ENCODE measurements at regions not wholly inside any gene's neighbourhood (a gene's known extent, or its start where the extent isn't known, plus 50 kb on each side); places are given as distances from the start of the nearest gene placed in this dataset.

GRCh38 chr2:2636813-2637212 lies 305.7 kb upstream of the MYT1L start:
- Histone ChIP-seq H3K9ac (ENCODE audit: low read length) (no peak overlapping the region), H3K27me3 (ENCODE audit: low read length) (no peaks in the 10 kb centered on the region), H3K4me2 (ENCODE audit: low read depth, low read length, poor library complexity, severe bottlenecking) (no peak overlapping the region), H3K4me3 (ENCODE audit: insufficient read depth, low read length, poor library complexity, severe bottlenecking) (no peak overlapping the region), H3K27ac (ENCODE audit: low read depth, low read length) (no peak overlapping the region), H3K9me3 (ENCODE audit: insufficient read depth, low read length) (no peaks in the 10 kb centered on the region), H3K79me2 (ENCODE audit: insufficient read depth, low read length) (no peaks in the 10 kb centered on the region), H3K36me3 (ENCODE audit: low read length) (no peaks in the 10 kb centered on the region), H3F3A (ENCODE audit: insufficient read depth) (no peaks in the 10 kb centered on the region), H2AFZ (ENCODE audit: low read depth, low read length, severe bottlenecking) (no peak overlapping the region), H4K20me1 (ENCODE audit: low read depth, low read length) (no peaks in the 10 kb centered on the region), H3K9me2 (replicated peaks; ENCODE audit: insufficient read depth, low read length) (no peaks in the 10 kb centered on the region)
- TF ChIP-seq, protein P1, sequence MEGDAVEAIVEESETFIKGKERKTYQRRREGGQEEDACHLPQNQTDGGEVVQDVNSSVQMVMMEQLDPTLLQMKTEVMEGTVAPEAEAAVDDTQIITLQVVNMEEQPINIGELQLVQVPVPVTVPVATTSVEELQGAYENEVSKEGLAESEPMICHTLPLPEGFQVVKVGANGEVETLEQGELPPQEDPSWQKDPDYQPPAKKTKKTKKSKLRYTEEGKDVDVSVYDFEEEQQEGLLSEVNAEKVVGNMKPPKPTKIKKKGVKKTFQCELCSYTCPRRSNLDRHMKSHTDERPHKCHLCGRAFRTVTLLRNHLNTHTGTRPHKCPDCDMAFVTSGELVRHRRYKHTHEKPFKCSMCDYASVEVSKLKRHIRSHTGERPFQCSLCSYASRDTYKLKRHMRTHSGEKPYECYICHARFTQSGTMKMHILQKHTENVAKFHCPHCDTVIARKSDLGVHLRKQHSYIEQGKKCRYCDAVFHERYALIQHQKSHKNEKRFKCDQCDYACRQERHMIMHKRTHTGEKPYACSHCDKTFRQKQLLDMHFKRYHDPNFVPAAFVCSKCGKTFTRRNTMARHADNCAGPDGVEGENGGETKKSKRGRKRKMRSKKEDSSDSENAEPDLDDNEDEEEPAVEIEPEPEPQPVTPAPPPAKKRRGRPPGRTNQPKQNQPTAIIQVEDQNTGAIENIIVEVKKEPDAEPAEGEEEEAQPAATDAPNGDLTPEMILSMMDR (IDR thresholded peaks at IDR 0.05; ENCODE audit: insufficient read depth, low read length, poor library complexity, severe bottlenecking): no peak
- TF ChIP-seq EZH2phosphoT487 (conservative IDR thresholded peaks at IDR 0.05; ENCODE audit: low read length): no peak

- no peak overlapping the region for H3K4me2 ChIP-seq (ENCODE audit: low read depth, low read length, poor library complexity, severe bottlenecking)
- TF ChIP-seq, protein P1 (IDR thresholded peaks at IDR 0.05; ENCODE audit: insufficient read depth, low read length, poor library complexity, severe bottlenecking): no peak
- no peak for TF ChIP-seq EZH2phosphoT487 (conservative IDR thresholded peaks at IDR 0.05; ENCODE audit: low read length)
- no peaks in the 10 kb centered on the region for H3K79me2 ChIP-seq (ENCODE audit: insufficient read depth, low read length)
- no peak overlapping the region for H3K9ac ChIP-seq (ENCODE audit: low read length)
- H3K27me3 ChIP-seq (ENCODE audit: low read length): no peaks in the 10 kb centered on the region
- no peaks in the 10 kb centered on the region; the same call in 1 of the 2 replicates for H3K9me3 ChIP-seq (ENCODE audit: insufficient read depth, low read length)
- no peaks in the 10 kb centered on the region for H3K9me2 ChIP-seq (replicated peaks; ENCODE audit: insufficient read depth, low read length)
- H3K36me3 ChIP-seq (ENCODE audit: low read length): no peaks in the 10 kb centered on the region
- H2AFZ ChIP-seq (ENCODE audit: low read depth, low read length, severe bottlenecking): no peak overlapping the region
- H3F3A ChIP-seq (ENCODE audit: insufficient read depth): no peaks in the 10 kb centered on the region
- no peak overlapping the region for H3K27ac ChIP-seq (ENCODE audit: low read depth, low read length)
- no peaks in the 10 kb centered on the region for H4K20me1 ChIP-seq (ENCODE audit: low read depth, low read length)
- no peak overlapping the region for H3K4me3 ChIP-seq (ENCODE audit: insufficient read depth, low read length, poor library complexity, severe bottlenecking)
Measured at GRCh38 chr2:2635025-2635528, 304.0 kb upstream of the MYT1L start.

DNA sequence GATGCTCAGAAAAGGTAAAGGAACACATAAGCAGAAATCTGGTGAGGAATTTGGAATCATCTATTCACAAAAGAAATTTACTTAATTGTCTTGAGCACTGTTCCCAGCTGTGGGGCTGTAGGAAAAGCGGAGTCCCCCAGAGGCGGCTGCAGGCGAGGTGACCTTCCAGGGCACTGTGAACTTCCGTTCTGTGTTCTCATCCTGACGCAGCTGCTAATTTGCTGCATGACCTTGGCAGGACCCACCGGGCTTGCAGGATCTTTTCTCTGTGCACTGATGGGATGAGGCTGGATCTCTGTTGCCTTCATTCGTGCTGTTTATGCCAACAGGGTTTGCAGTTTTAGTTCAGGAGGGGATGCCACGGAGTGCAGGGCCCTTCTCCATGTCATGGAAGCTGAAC lies 301.9 kb upstream of the MYT1L start:
- no peaks in the 10 kb centered on the region; the same call in 1 of the 2 replicates for H3K9me3 ChIP-seq (ENCODE audit: insufficient read depth, low read length)
- H3K4me3 ChIP-seq (ENCODE audit: insufficient read depth, low read length, poor library complexity, severe bottlenecking): no peak overlapping the region
- no peaks in the 10 kb centered on the region for H3K36me3 ChIP-seq (ENCODE audit: low read length)
- H3F3A ChIP-seq (ENCODE audit: insufficient read depth): no peaks in the 10 kb centered on the region
- H3K79me2 ChIP-seq (ENCODE audit: insufficient read depth, low read length): no peaks in the 10 kb centered on the region
- H3K4me2 ChIP-seq (ENCODE audit: low read depth, low read length, poor library complexity, severe bottlenecking): no peak overlapping the region
- H3K27ac ChIP-seq (ENCODE audit: low read depth, low read length): no peak overlapping the region
- H3K27me3 ChIP-seq (ENCODE audit: low read length): no peaks in the 10 kb centered on the region
- TF ChIP-seq, protein P1 (IDR thresholded peaks at IDR 0.05; ENCODE audit: insufficient read depth, low read length, poor library complexity, severe bottlenecking): no peak
- no peak for TF ChIP-seq EZH2phosphoT487 (conservative IDR thresholded peaks at IDR 0.05; ENCODE audit: low read length)
- no peak overlapping the region for H3K9ac ChIP-seq (ENCODE audit: low read length)
- H4K20me1 ChIP-seq (ENCODE audit: low read depth, low read length): no peaks in the 10 kb centered on the region
- no peak overlapping the region for H2AFZ ChIP-seq (ENCODE audit: low read depth, low read length, severe bottlenecking)
- no peaks in the 10 kb centered on the region for H3K9me2 ChIP-seq (replicated peaks; ENCODE audit: insufficient read depth, low read length)

Data from SU-DHL-6 (cell line).